ENCODE measurements at regions not wholly inside any gene's neighbourhood (a gene's known extent, or its start where the extent isn't known, plus 50 kb on each side); places are given as distances from the start of the nearest gene placed in this dataset.
"Not testable (repeated sequence)": the region's sequence is repeated elsewhere in the genome, so short reads cannot be mapped to it uniquely, and the experiment has no call there.

DNA sequence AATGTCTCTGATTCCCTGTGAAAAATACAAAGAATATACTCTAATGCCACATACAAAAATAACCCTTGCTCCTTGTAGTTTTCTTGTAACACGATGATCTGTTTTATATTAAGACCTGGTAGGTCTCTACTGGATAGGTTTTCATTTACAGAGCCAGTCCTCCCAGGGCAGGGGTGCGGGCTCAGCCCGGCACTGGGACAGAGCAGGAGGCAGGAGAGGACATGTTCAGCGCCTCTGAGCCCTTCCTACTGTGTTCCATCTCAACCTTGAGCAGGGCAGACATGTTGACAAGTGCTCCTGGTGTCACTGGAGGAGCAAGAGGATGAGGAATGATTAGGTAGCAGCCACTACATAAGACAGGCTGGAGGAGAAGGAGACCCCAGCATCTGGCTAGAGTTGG, 335.5 kb downstream of the INSIG2 start:
- Histone ChIP-seq H3K27ac (no peak overlapping the region), H3K9me3 (no peaks in the 10 kb centered on the region), H3K4me1 (no peaks in the 10 kb centered on the region), H3K4me3 (no peak overlapping the region), H3K36me3 (no peaks in the 10 kb centered on the region), H3K27me3 (no peaks in the 10 kb centered on the region)
- ATAC-seq = no peak
- in situ Hi-C loops (cut with MboI; ENCODE audit: low sequenced_read_pairs in 4 of 4) (no loop called here), intact Hi-C loops (cut with DNase I; ENCODE audit: low total_unique reads) (no loop called here)
- no peak for DNase-seq
- TF ChIP-seq, protein P1, sequence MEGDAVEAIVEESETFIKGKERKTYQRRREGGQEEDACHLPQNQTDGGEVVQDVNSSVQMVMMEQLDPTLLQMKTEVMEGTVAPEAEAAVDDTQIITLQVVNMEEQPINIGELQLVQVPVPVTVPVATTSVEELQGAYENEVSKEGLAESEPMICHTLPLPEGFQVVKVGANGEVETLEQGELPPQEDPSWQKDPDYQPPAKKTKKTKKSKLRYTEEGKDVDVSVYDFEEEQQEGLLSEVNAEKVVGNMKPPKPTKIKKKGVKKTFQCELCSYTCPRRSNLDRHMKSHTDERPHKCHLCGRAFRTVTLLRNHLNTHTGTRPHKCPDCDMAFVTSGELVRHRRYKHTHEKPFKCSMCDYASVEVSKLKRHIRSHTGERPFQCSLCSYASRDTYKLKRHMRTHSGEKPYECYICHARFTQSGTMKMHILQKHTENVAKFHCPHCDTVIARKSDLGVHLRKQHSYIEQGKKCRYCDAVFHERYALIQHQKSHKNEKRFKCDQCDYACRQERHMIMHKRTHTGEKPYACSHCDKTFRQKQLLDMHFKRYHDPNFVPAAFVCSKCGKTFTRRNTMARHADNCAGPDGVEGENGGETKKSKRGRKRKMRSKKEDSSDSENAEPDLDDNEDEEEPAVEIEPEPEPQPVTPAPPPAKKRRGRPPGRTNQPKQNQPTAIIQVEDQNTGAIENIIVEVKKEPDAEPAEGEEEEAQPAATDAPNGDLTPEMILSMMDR (IDR thresholded peaks at IDR 0.05 in 4 of 5, conservative IDR thresholded peaks at IDR 0.05 in 1 of 5) = no peak
- no peak for TF ChIP-seq POLR2A (IDR thresholded peaks at IDR 0.05)

DNA sequence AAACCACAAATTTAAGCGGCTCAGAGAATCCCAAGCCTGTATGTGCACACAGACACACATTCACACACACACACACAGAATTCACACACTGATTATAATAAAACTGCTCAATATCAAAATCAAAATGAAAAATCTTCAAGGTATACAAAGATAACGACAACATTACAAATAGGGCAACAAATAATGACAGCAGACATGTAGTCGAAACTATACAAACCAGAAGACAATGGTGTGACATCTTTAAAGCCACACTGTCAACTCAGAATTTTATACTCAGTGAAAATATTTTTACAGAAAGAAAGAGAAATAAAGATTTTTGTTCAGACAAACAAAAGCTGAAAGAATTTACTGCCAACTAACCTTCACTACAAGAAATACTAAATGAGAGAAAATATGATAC, 333.4 kb downstream of the INSIG2 start:
- H3K27me3 ChIP-seq = no peaks in the 10 kb centered on the region
- no peaks in the 10 kb centered on the region for H3K36me3 ChIP-seq
- ATAC-seq (no peak), DNase-seq (no peak)
- H3K9me3 ChIP-seq = no peaks in the 10 kb centered on the region
- H3K27ac ChIP-seq = no peak overlapping the region
- intact Hi-C loops (cut with DNase I; ENCODE audit: low total_unique reads) (no loop called here), in situ Hi-C loops (cut with MboI; ENCODE audit: low sequenced_read_pairs in 4 of 4) (no loop called here)
- TF ChIP-seq POLR2A (IDR thresholded peaks at IDR 0.05) = no peak
- TF ChIP-seq, protein P1 (IDR thresholded peaks at IDR 0.05 in 4 of 5, conservative IDR thresholded peaks at IDR 0.05 in 1 of 5) = no peak
- no peak overlapping the region for H3K4me3 ChIP-seq
- H3K4me1 ChIP-seq = no peaks in the 10 kb centered on the region

DNA sequence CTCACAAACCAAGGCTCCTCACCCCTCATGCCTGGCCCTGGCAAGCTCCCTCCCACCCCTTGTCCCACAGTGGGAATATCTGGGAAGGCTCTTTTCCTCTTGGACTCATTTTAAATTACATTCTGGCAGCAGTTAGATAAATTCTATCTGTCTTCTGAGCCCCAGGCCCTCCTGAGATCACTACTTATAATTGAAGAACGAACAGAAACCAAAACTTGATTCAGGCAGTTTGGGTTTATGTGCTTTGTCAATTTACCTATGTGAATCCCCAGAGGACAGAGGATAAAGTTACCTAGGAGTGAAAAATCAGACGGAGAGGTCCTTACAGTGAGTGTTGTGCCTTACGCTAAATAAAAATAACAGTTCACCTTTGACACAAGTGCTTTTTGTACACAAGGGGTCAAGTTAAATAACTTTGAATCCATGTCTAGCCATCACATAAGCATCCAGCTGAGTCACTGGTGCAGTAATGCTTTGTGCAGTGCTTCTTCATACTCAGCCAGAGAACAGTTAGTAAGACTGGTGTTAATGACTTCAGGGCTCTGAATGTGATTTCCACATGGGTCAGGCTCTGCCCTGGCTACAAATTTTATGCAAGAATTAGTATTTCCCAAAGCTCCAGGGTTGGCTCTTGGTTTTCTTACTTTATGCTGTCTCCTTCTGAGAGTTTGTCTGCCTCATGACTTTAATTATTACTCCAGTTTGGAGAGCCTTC, 329.3 kb downstream of the INSIG2 start:
- in situ Hi-C loops (cut with MboI; ENCODE audit: low sequenced_read_pairs in 4 of 4) (no loop called here), intact Hi-C loops (cut with DNase I; ENCODE audit: low total_unique reads) (no loop called here)
- Histone ChIP-seq H3K36me3 (no peaks in the 10 kb centered on the region), H3K4me1 (no peaks in the 10 kb centered on the region), H3K4me3 (no peak overlapping the region), H3K9me3 (no peaks in the 10 kb centered on the region), H3K27ac (no peak overlapping the region), H3K27me3 (no peaks in the 10 kb centered on the region)
- TF ChIP-seq, protein P1 (IDR thresholded peaks at IDR 0.05 in 4 of 5, conservative IDR thresholded peaks at IDR 0.05 in 1 of 5) = no peak
- TF ChIP-seq POLR2A (IDR thresholded peaks at IDR 0.05) = no peak
- DNase-seq = no peak
- no peak for ATAC-seq

DNA sequence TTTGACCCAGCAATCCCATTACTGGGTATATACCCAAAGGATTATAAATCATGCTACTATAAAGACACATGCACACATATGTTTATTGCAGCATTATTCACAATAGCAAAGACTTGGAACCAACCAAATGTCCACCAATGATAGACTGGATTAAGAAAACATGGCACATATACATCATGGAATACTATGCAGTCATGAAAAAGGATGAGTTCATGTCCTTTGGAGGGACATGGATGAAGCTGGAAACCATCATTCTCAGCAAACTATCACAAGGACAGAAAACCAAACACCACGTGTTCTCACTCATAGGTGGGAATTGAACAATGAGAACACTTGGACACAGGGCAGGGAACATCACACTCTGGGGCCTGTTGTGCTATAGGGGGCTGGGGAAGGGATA, 326.9 kb downstream of the INSIG2 start:
- H3K4me3 ChIP-seq; ATAC-seq; intact Hi-C loops (cut with DNase I; ENCODE audit: low total_unique reads); H3K9me3 ChIP-seq; H3K27ac ChIP-seq; DNase-seq; H3K4me1 ChIP-seq; in situ Hi-C loops (cut with MboI; ENCODE audit: low sequenced_read_pairs in 4 of 4); H3K27me3 ChIP-seq; H3K36me3 ChIP-seq: not testable (repeated sequence)

DNA sequence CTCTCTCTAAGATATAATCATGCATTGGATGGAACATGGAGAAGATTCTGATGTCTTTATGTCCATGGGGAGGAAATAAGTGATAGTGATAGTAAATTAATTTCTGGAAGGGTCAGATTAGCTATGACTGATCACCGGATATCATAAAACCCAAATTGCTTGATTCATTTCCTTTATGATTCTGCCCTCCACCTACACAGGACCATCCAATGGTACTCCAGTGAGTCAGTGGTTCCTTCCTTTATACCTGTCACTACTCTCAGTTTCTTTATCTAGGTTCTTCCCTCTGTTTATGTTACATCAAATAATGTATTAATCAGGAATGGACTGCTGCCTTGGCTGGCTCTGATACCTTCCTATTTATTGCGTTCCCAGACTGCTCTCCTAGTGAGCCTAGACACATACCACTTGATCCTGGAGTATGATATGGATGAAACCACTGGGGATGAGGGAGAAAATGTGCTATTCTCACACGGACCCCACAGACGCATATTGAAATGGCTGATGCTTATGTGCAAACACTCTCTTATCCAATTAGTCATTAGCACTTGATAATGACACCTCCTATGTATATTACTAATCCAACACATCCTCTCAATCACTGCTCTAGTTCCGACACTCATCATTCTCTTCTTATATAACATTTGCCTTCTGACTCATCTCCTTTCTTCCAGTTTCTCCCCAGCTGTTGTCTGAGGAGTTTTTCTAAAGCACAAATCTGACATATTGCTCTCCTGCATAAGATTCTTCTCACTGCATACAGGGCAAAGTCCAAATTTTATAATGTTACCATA, 315.6 kb downstream of the INSIG2 start:
- DNase-seq = no peak
- TF ChIP-seq, protein P1 (IDR thresholded peaks at IDR 0.05 in 4 of 5, conservative IDR thresholded peaks at IDR 0.05 in 1 of 5) = no peak
- no peak for TF ChIP-seq POLR2A (IDR thresholded peaks at IDR 0.05)
- no peaks in the 10 kb centered on the region for H3K36me3 ChIP-seq

More for the DNA sequence above, 315.6 kb downstream of the INSIG2 start:
- H3K27me3 ChIP-seq = peaks cover 0 to 4% (median 0%) of the 10 kb centered on the region in 3 donors
- no peaks in the 10 kb centered on the region for H3K9me3 ChIP-seq
- H3K4me1 ChIP-seq = no peaks in the 10 kb centered on the region
- ATAC-seq = no peak
- H3K4me3 ChIP-seq = no peak overlapping the region
- in situ Hi-C loops (cut with MboI; ENCODE audit: low sequenced_read_pairs in 4 of 4) (no loop called here), intact Hi-C loops (cut with DNase I; ENCODE audit: low total_unique reads) (no loop called here)
- H3K27ac ChIP-seq = no peak overlapping the region
